Kidney (tissue), 13 donors: ENCODE measurements at regions not wholly inside any gene's neighbourhood (a gene's known extent, or its start where the extent isn't known, plus 50 kb on each side); places are given as distances from the start of the nearest gene placed in this dataset.

Experiments used
- DNase-seq, 5 donors: peaks; one replicate each; pipeline ENCODE4 v3.0.0-alpha.2; 2013 to 2020
- FAIRE-seq: peaks from 2 replicates; lab custom pipeline; 2012; peaks lifted over from hg19 to GRCh38; lab: Jason Lieb, UNC
- H3K27ac ChIP-seq, 2 donors: one replicate each; pipeline ENCODE4 v1.7.0; 2013; ENCODE audit warnings: low read depth in 2 of 2, low read length in 2 of 2, inconsistent platforms in 1 of 2
- H3K27me3 ChIP-seq: one replicate; pipeline ENCODE4 v1.7.1; 2013; ENCODE audit warnings: low read length, inconsistent platforms; ENCODE audit not compliant: control insufficient read depth, insufficient read depth
- H3K36me3 ChIP-seq, 3 donors: one replicate each; pipeline versions ENCODE4 v1.7.0 to v1.7.1; 2013; ENCODE audit warnings: low read length in 3 of 3, control low read depth in 1 of 3, inconsistent platforms in 1 of 3; ENCODE audit not compliant: insufficient read depth in 3 of 3, control insufficient read depth in 2 of 3
- H3K4me1 ChIP-seq, 3 donors: one replicate each; pipeline versions ENCODE4 v1.7.0 to v1.7.1; 2013; ENCODE audit warnings: low read length in 3 of 3, inconsistent platforms in 1 of 3, low read depth in 1 of 3; ENCODE audit not compliant: control insufficient read depth in 2 of 3, insufficient read depth in 2 of 3
- H3K4me3 ChIP-seq, 3 donors: one replicate each; pipeline versions ENCODE4 v1.7.0 to v1.8.1; 2013; ENCODE audit warnings: low read length in 3 of 3, control low read depth in 1 of 3, inconsistent platforms in 1 of 3
- H3K9ac ChIP-seq, 3 donors: one replicate each; pipeline versions ENCODE4 v1.7.0 to v1.7.1; 2013; ENCODE audit warnings: low read length in 3 of 3, control low read depth in 1 of 3, inconsistent platforms in 1 of 3
- H3K9me3 ChIP-seq, 3 donors: one replicate each; pipeline versions ENCODE4 v1.7.0 to v1.7.1; 2013; ENCODE audit warnings: low read length in 3 of 3, control low read depth in 1 of 3, inconsistent platforms in 1 of 3; ENCODE audit not compliant: control insufficient read depth in 2 of 3, insufficient read depth in 1 of 3
- CTCF ChIP-seq: IDR thresholded peaks from 3 replicates; pipeline ENCODE4 v1.5.1; 2012; ENCODE audit warnings: mild to moderate bottlenecking, moderate library complexity, borderline replicate concordance; ENCODE audit not compliant: insufficient read depth; ENCODE audit errors: extremely low read depth
- intact Hi-C: fragments of 100-400 bp; cut with DNase I; formaldehyde crosslinking; loops from one replicate; pipeline ENCODE4 v1.11.1; 2022
- donor health status: control.
- donor health status: control.
- donor health status: control.
- donor health status: control.
- donor health status: control.
- donor health status: DM: yes; HTN: yes; CAD: no.
- donor health status: Normal renal cell carcinoma (clear cell type).

- TF ChIP-seq CTCF = no peak
- FAIRE-seq (no peak), DNase-seq (no peak)
- H3K4me1 ChIP-seq = peaks cover 0 to 3% (median 0%) of the 10 kb centered on the region in 3 donors
- no peak overlapping the region for H3K27ac ChIP-seq
- no peaks in the 10 kb centered on the region for H3K9me3 ChIP-seq
- H3K36me3 ChIP-seq = no peaks in the 10 kb centered on the region
- H3K4me3 ChIP-seq = no peak overlapping the region
- H3K9ac ChIP-seq = no peak overlapping the region
- H3K27me3 ChIP-seq = no peaks in the 10 kb centered on the region
- intact Hi-C loops = no loop called here
Measured at GRCh38 chr2:60216452-60216995, 336.9 kb downstream of the BCL11A start.

GRCh38 chr2:60215386-60215901 is 338.0 kb downstream of the BCL11A start:
- Histone ChIP-seq H3K27me3 (no peaks in the 10 kb centered on the region), H3K9ac (no peak overlapping the region), H3K4me3 (no peak overlapping the region), H3K9me3 (no peaks in the 10 kb centered on the region), H3K36me3 (no peaks in the 10 kb centered on the region), H3K4me1 (peaks cover 0 to 3% (median 0%) of the 10 kb centered on the region in 3 donors), H3K27ac (no peak overlapping the region)
- no peak for FAIRE-seq
- DNase-seq = peak in 3 of 5 donors; percentile 19 to 50 (median 40)
- intact Hi-C loops = no loop called here
- TF ChIP-seq CTCF = no peak

- H3K4me3 ChIP-seq = no peak overlapping the region
- H3K27me3 ChIP-seq = no peaks in the 10 kb centered on the region
- no peak for TF ChIP-seq CTCF
- H3K9ac ChIP-seq = no peak overlapping the region
- peaks cover 0 to 3% (median 0%) of the 10 kb centered on the region in 3 donors for H3K4me1 ChIP-seq
- intact Hi-C loops = no loop called here
- no peaks in the 10 kb centered on the region for H3K36me3 ChIP-seq
- no peak for DNase-seq
- FAIRE-seq = no peak
- H3K27ac ChIP-seq = no peak overlapping the region
- no peaks in the 10 kb centered on the region for H3K9me3 ChIP-seq
Measured at GRCh38 chr2:60214626-60214875, 338.9 kb downstream of the BCL11A start.
